Activated T-helper 9 cell treated with anti-CD3 and anti-CD28 coated beads, Interleukin-2, amount 50 U/mL, for 16 hours (primary cell): ENCODE measurements at regions not wholly inside any gene's neighbourhood (a gene's known extent, or its start where the extent isn't known, plus 50 kb on each side); places are given as distances from the start of the nearest gene placed in this dataset.

ENCODE experiments used
- DNase-seq: peaks from one replicate; pipeline ENCODE4 v3.0.0-alpha.2; 2020; ENCODE audit warnings: low read depth

- DNase-seq = no peak
Observed at GRCh38 chr5:174288439-174288838, 242.9 kb downstream of the NSG2 start.

GRCh38 chr5:174291162-174291561, 245.7 kb downstream of the NSG2 start:
- no peak for DNase-seq

- DNase-seq = no peak
Observed at GRCh38 chr5:174292348-174292747, 246.8 kb downstream of the NSG2 start.

GRCh38 chr5:174293006-174293405, 247.5 kb downstream of the NSG2 start:
- no peak for DNase-seq

- DNase-seq = no peak
Observed at GRCh38 chr5:174293481-174293880, 248.0 kb downstream of the NSG2 start.

GRCh38 chr5:174294891-174295620, 249.6 kb downstream of the NSG2 start:
- DNase-seq = no peak

- DNase-seq = no peak
Observed at GRCh38 chr5:174295702-174296436, 250.4 kb downstream of the NSG2 start.

GRCh38 chr5:174300118-174300940, 254.8 kb downstream of the NSG2 start:
- no peak for DNase-seq

- no peak for DNase-seq
Observed at GRCh38 chr5:174300941-174301761, 255.6 kb downstream of the NSG2 start.

- no peak for DNase-seq
Observed at GRCh38 chr5:174301848-174302625, 256.5 kb downstream of the NSG2 start.

GRCh38 chr5:174303035-174303434, 257.5 kb downstream of the NSG2 start:
- DNase-seq = no peak

- no peak for DNase-seq
Observed at GRCh38 chr5:174303437-174304045, 258.0 kb downstream of the NSG2 start.

- DNase-seq = no peak
Observed at GRCh38 chr5:174305241-174305681, 259.8 kb downstream of the NSG2 start.

- no peak for DNase-seq
Observed at GRCh38 chr5:174306345-174307030, 261.0 kb downstream of the NSG2 start.

- no peak for DNase-seq
Observed at GRCh38 chr5:174307031-174307408, 261.5 kb downstream of the NSG2 start.

GRCh38 chr5:174307656-174308271, 262.3 kb downstream of the NSG2 start:
- DNase-seq = no peak

GRCh38 chr5:174309131-174309795, 263.8 kb downstream of the NSG2 start:
- no peak for DNase-seq

GRCh38 chr5:174310243-174310642, 264.7 kb downstream of the NSG2 start:
- no peak for DNase-seq

- no peak for DNase-seq
Observed at GRCh38 chr5:174310706-174311105, 265.2 kb downstream of the NSG2 start.
